ENCODE measurements at regions not wholly inside any gene's neighbourhood (a gene's known extent, or its start where the extent isn't known, plus 50 kb on each side); places are given as distances from the start of the nearest gene placed in this dataset.

DNA sequence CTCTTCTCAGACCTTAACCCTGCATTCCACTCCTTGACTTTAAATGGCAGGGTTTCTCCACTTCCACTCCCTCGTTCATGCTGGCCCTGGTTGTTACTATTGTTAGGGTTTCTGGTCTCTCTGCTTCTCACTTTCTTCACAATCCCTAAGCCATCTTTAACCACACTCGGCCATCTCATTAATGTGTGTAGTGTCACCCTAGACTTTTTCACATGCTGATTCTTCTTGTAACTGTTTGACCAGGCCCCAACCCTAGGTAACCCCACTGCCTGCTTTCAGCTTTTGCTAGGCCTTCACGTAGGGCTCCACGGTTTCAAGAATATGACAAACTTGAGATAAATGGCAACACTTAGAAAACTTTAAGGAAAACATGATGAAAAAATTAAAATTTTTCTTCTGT lies 195.1 kb downstream of the IPO8 start:
- no peak for TF ChIP-seq CTCF (IDR thresholded peaks at IDR 0.05)
- TF ChIP-seq POLR2A (IDR thresholded peaks at IDR 0.05) = no peak
